SK-N-SH treated with all-trans-retinoic acid at 6 μM for 48 hours (cell line): ENCODE measurements at regions not wholly inside any gene's neighbourhood (a gene's known extent, or its start where the extent isn't known, plus 50 kb on each side); places are given as distances from the start of the nearest gene placed in this dataset.

Source experiments
- PATZ1 ChIP-seq: fragments of 250-450 bp; sonication (Bioruptor Pico); IDR thresholded peaks from 2 replicates; pipeline ENCODE4 v1.8.0; 2020; ENCODE audit warnings: mild to moderate bottlenecking, moderate library complexity, borderline replicate concordance
- ZC3H10 ChIP-seq: fragments of 250-450 bp; sonication (Bioruptor Pico); IDR thresholded peaks from 2 replicates; pipeline ENCODE4 v1.5.1; 2021; ENCODE audit warnings: mild to moderate bottlenecking, moderate library complexity
- ZFP30 ChIP-seq: fragments of 450-650 bp; formaldehyde crosslinking; IDR thresholded peaks from 2 replicates; pipeline ENCODE4 v1.5.0; 2022; ENCODE audit warnings: mild to moderate bottlenecking, moderate library complexity

DNA sequence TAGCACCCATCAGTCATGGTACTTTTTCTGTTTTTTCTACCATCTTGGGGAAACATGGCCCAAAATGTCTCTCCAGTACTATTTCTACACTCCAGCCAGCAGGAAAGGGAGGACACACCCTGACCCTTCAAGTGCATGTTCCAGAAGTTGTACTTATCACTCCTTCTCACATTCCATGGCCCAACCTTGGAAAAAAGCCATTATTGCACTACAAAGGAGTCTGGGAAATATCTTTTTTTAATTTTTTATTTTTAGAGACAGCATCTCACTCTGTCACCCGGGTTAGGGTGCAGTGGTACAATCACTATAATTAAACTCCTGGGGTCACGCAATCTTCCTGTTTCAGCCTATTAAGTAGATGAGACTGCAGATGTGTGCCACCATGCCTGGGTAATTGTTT lies 100.0 kb upstream of the PPP2R3A start:
- TF ChIP-seq PATZ1 (CRISPR knock-in tag) (no peak), ZC3H10 (no peak), ZFP30 (CRISPR knock-in tag) (no peak)
